HepG2 (cell line): ENCODE measurements at regions not wholly inside any gene's neighbourhood (a gene's known extent, or its start where the extent isn't known, plus 50 kb on each side); places are given as distances from the start of the nearest gene placed in this dataset.

Experiments used
- ATAC-seq: fragments of 200-7000 bp; cut with Tn5 transposase; 3 replicates; pipeline ENCODE4 v1.9.1; 2020; ENCODE audit warnings: mild to moderate bottlenecking, moderate library complexity
- BruUV-seq: library from RNA; stranded (reverse); fragments of 400-500 nt; replicated peaks from 2 replicates; lab custom pipeline; 2021; lab: Mats Ljungman, UMichigan
- CTCF ChIA-PET: fragments of 300-600 bp; formaldehyde crosslinking; extraction: SDS; loops from one replicate; lab custom pipeline; 2021; ENCODE audit warnings: low total read pairs, inconsistent platforms, low intra/inter-chr PET ratio; lab: Yijun Ruan, JAX
- POLR2A ChIA-PET: fragments of 350-600 bp; sonication (Branson Sonifier 250); formaldehyde crosslinking; loops from one replicate; lab custom pipeline; 2020; ENCODE audit warnings: antibody characterized with exemption, inconsistent platforms; lab: Yijun Ruan, JAX
- DNase-seq: peaks from one replicate; pipeline ENCODE4 v3.0.0-alpha.2; 2015; ENCODE audit warnings: low spot score
- FAIRE-seq: peaks from 3 replicates; lab custom pipeline; 2011; peaks lifted over from hg19 to GRCh38; lab: Jason Lieb, UNC
- H2AFZ ChIP-seq: one replicate; pipeline ENCODE4 v1.6.1; 2011; ENCODE audit warnings: low read length, inconsistent platforms
- H3K27ac ChIP-seq: fragments of 300-600 bp; 3 replicates; pipeline ENCODE4 v1.8.0; 2011; ENCODE audit warnings: mixed run types, mild to moderate bottlenecking, mixed read lengths, low read length, inconsistent platforms; ENCODE audit not compliant: insufficient read depth; ENCODE audit errors: extremely low read length
- H3K27me3 ChIP-seq, 2 experiments: fragments of 200-600 bp in 1 of 2; 2 replicates in 1 of 2; 3 replicates in 1 of 2; pipeline versions ENCODE4 v1.6.0 to v1.8.0; 2011; ENCODE audit warnings: low read length in 2 of 2, mild to moderate bottlenecking in 2 of 2, moderate library complexity in 2 of 2, inconsistent platforms in 1 of 2; ENCODE audit not compliant: insufficient read depth in 2 of 2, control insufficient read depth in 1 of 2
- H3K36me3 ChIP-seq, 2 experiments: fragments of 200-600 bp in 1 of 2; replicated peaks in 1 of 2; 2 replicates in 1 of 2; 3 replicates in 1 of 2; pipeline versions ENCODE4 v1.5.1 to v1.8.0; 2011; ENCODE audit warnings: low read length in 2 of 2, inconsistent platforms in 1 of 2; ENCODE audit not compliant: insufficient read depth in 2 of 2, control insufficient read depth in 1 of 2
- H3K4me1 ChIP-seq: 2 replicates; pipeline ENCODE4 v1.5.1; 2012; ENCODE audit warnings: low read length, inconsistent platforms; ENCODE audit not compliant: insufficient read depth
- H3K4me2 ChIP-seq: 2 replicates; pipeline ENCODE4 v1.6.0; 2011; ENCODE audit warnings: low read depth, low read length, inconsistent platforms
- H3K4me3 ChIP-seq, 3 experiments: fragments of 200-600 bp in 1 of 3; sonication (generic), shearing (Covaris generic) in 1 of 3; replicated peaks in 1 of 3; 2 replicates each; pipeline ENCODE4 v1.5.1; 2011 to 2016; ENCODE audit warnings: low read length in 3 of 3, inconsistent platforms in 2 of 3, low read depth in 2 of 3, mild to moderate bottlenecking in 2 of 3, control low read depth in 1 of 3, mixed read lengths in 1 of 3; ENCODE audit not compliant: insufficient read depth in 1 of 3
- H3K79me2 ChIP-seq: one replicate; pipeline ENCODE4 v1.6.1; 2011; ENCODE audit warnings: low read length, inconsistent platforms; ENCODE audit not compliant: insufficient read depth
- H3K9ac ChIP-seq: 2 replicates; pipeline ENCODE4 v1.6.0; 2011; ENCODE audit warnings: mild to moderate bottlenecking, low read depth, low read length, inconsistent platforms; ENCODE audit not compliant: insufficient read depth
- H3K9me3 ChIP-seq: 2 replicates; pipeline ENCODE4 v1.5.1; 2012; ENCODE audit warnings: mild to moderate bottlenecking, low read length
- H4K20me1 ChIP-seq: 2 replicates; pipeline ENCODE4 v1.6.0; 2011; ENCODE audit warnings: inconsistent platforms, mild to moderate bottlenecking, low read length, moderate library complexity; ENCODE audit not compliant: insufficient read depth
- ARID2 ChIP-seq: sonication (generic); formaldehyde crosslinking; IDR thresholded peaks from 2 replicates; pipeline ENCODE4 v1.8.1; 2022; ENCODE audit warnings: mild to moderate bottlenecking, missing genetic modification reagents, borderline replicate concordance
- ATAD3A ChIP-seq: sonication (generic); formaldehyde crosslinking; IDR thresholded peaks from 2 replicates; pipeline ENCODE4 v1.4.0; 2020; ENCODE audit warnings: missing genetic modification reagents
- ELF3 ChIP-seq: IDR thresholded peaks from 2 replicates; pipeline ENCODE4 v1.6.1; 2016; ENCODE audit warnings: missing genetic modification reagents, missing compliant biosample characterization
- EZH2 ChIP-seq: conservative IDR thresholded peaks from 2 replicates; pipeline ENCODE4 v1.6.1; 2012; ENCODE audit warnings: mild to moderate bottlenecking, low read depth, low read length, moderate library complexity
- HOXA5 ChIP-seq: sonication (generic); formaldehyde crosslinking; IDR thresholded peaks from 2 replicates; pipeline ENCODE4 v1.4.0; 2020; ENCODE audit warnings: missing genetic modification reagents
- KAT7 ChIP-seq: IDR thresholded peaks from 2 replicates; pipeline ENCODE4 v1.6.1; 2018; ENCODE audit warnings: borderline replicate concordance, missing compliant biosample characterization
- PBX2 ChIP-seq: IDR thresholded peaks from 2 replicates; pipeline ENCODE4 v1.6.1; 2016; ENCODE audit warnings: control low read depth
- RBM39 ChIP-seq: fragments of 200-400 bp; formaldehyde crosslinking; IDR thresholded peaks from one replicate; pipeline ENCODE4 v1.6.1; 2018; ENCODE audit warnings: antibody characterized with exemption, mild to moderate bottlenecking, low read depth, low read length; ENCODE audit not compliant: poor library complexity, severe bottlenecking
- ZBED4 ChIP-seq: sonication (generic); formaldehyde crosslinking; IDR thresholded peaks from 2 replicates; pipeline ENCODE4 v1.4.0; 2020; ENCODE audit warnings: missing genetic modification reagents, borderline replicate concordance
- ZNF20 ChIP-seq: sonication (generic); formaldehyde crosslinking; IDR thresholded peaks from 2 replicates; pipeline ENCODE4 v1.4.0; 2020; ENCODE audit warnings: mild to moderate bottlenecking, moderate library complexity, missing genetic modification reagents
- ZNF205 ChIP-seq: IDR thresholded peaks from 2 replicates; pipeline ENCODE4 v1.6.1; 2018; ENCODE audit warnings: missing biosample characterization, missing genetic modification reagents
- ZNF558 ChIP-seq: sonication (generic); formaldehyde crosslinking; IDR thresholded peaks from 2 replicates; pipeline ENCODE4 v1.9.0; 2022; ENCODE audit warnings: mild to moderate bottlenecking, missing genetic modification reagents, borderline replicate concordance
- ZNF83 ChIP-seq: sonication (generic); formaldehyde crosslinking; IDR thresholded peaks from 2 replicates; pipeline ENCODE4 v1.4.0; 2020; ENCODE audit warnings: missing genetic modification reagents, mild to moderate bottlenecking, borderline replicate concordance
- WGBS: methylation state at CpG from one replicate; pipeline ENCODE4 v1.1.6; 2017; ENCODE audit warnings: low lambda C conversion rate; 5-methylcytosine and 5-hydroxymethylcytosine counted together
- in situ Hi-C: cut with HindIII; loops from 2 replicates; pipeline ENCODE4 v1.10.0; 2017; ENCODE audit warnings: low pct_unique_long_range_greater_than_20kb; ENCODE audit not compliant: extremely low pct_ligation_motif_present
- intact Hi-C: fragments of 100-400 bp; cut with micrococcal nuclease; formaldehyde crosslinking; loops from one replicate; pipeline ENCODE4 v1.10.0; 2022; ENCODE audit not compliant: unreplicated experiment
- TF ChIP-seq, protein P1 (sequence below): sonication (generic); formaldehyde crosslinking; IDR thresholded peaks from 2 replicates; pipeline ENCODE4 v1.9.0; 2021; ENCODE audit warnings: missing genetic modification reagents, mild to moderate bottlenecking, borderline replicate concordance

DNA sequence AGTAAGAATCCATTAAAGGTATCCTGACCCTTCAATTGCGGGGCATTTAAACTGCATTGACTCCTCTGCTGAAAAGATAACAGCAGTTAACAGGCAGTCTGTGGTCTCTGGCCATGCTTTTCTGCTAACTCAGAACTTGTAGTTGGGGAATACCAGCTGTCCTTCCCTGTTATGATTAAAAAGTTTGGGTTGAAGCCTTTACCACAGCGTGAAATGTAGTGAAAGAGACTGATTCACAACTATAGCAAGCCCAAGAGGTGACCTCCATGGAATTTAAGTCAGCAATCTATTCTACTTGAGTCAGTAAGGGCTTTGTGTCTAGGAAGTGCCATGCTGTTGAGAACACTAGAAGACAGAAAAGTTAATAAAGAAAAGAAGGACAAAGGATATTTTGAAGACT is 1037.3 kb downstream of the SI start:
- DNase-seq (no peak), ATAC-seq (no peak), FAIRE-seq (no peak)
- no TSS peak for BruUV-seq
- no peak overlapping the region for H2AFZ ChIP-seq
- H3K36me3 ChIP-seq: no peaks in the 10 kb centered on the region
- no peaks in the 10 kb centered on the region for H3K4me1 ChIP-seq
- H3K9me3 ChIP-seq: no peaks in the 10 kb centered on the region
- H3K27ac ChIP-seq: no peak overlapping the region
- H3K27me3 ChIP-seq: no peaks in the 10 kb centered on the region
- H3K79me2 ChIP-seq: no peaks in the 10 kb centered on the region
- in situ Hi-C loops (no loop called here), intact Hi-C loops (no loop called here)
- POLR2A ChIA-PET: no interaction called here
- no peaks in the 10 kb centered on the region for H4K20me1 ChIP-seq
- no peak overlapping the region for H3K4me2 ChIP-seq
- no peak overlapping the region for H3K9ac ChIP-seq
- whole genome bisulfite sequencing: 0% methylated on average over 2 of the region's 2 CpGs
- CTCF ChIA-PET: no interaction called here
- no peak overlapping the region for H3K4me3 ChIP-seq
- TF ChIP-seq ELF3 (CRISPR knock-in tag) (no peak), ATAD3A (CRISPR knock-in tag) (no peak), RBM39 (no peak), KAT7 (no peak), ZNF20 (CRISPR knock-in tag) (no peak), ZBED4 (CRISPR knock-in tag) (no peak), ZNF205 (no peak), HOXA5 (CRISPR knock-in tag) (no peak), ZNF83 (CRISPR knock-in tag) (no peak), ZNF558 (CRISPR knock-in tag) (no peak), ARID2 (CRISPR knock-in tag) (no peak), PBX2 (no peak), EZH2 (no peak)
- TF ChIP-seq, protein P1, sequence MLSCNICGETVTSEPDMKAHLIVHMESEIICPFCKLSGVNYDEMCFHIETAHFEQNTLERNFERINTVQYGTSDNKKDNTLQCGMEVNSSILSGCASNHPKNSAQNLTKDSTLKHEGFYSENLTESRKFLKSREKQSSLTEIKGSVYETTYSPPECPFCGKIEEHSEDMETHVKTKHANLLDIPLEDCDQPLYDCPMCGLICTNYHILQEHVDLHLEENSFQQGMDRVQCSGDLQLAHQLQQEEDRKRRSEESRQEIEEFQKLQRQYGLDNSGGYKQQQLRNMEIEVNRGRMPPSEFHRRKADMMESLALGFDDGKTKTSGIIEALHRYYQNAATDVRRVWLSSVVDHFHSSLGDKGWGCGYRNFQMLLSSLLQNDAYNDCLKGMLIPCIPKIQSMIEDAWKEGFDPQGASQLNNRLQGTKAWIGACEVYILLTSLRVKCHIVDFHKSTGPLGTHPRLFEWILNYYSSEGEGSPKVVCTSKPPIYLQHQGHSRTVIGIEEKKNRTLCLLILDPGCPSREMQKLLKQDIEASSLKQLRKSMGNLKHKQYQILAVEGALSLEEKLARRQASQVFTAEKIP: no peak
